NCI-H2107 treated with DMSO at 0.1 percent for 48 hours (cell line): ENCODE measurements at regions not wholly inside any gene's neighbourhood (a gene's known extent, or its start where the extent isn't known, plus 50 kb on each side); places are given as distances from the start of the nearest gene placed in this dataset.
"Not testable (repeated sequence)": the region's sequence is repeated elsewhere in the genome, so short reads cannot be mapped to it uniquely, and the experiment has no call there.

Experiments used
- DNase-seq: peaks from one replicate; lab custom pipeline; 2025; ENCODE audit not compliant: unreplicated experiment; lab: John Stamatoyannopoulos, UW

DNA sequence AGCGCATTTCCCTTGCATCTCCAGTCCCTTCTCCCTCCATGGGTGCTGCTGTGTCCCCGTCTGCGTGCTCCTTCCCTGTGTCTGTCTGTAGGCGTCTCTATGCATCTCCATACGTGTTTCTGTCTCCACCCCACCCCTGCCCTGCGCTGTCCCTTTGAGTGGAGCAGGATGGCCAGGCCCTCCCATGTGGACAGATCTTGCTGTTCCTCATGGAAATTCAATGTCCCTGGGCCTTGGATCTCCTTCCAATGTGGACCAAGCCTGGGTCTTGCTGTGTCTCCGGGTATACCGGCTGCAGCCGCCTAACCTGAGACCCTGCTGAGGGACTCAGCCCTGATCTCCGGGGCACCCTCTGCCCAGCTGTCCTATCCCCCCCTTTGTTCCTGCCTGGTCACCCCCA is 172.7 kb downstream of the BMP7 start:
- no peak for DNase-seq

DNA sequence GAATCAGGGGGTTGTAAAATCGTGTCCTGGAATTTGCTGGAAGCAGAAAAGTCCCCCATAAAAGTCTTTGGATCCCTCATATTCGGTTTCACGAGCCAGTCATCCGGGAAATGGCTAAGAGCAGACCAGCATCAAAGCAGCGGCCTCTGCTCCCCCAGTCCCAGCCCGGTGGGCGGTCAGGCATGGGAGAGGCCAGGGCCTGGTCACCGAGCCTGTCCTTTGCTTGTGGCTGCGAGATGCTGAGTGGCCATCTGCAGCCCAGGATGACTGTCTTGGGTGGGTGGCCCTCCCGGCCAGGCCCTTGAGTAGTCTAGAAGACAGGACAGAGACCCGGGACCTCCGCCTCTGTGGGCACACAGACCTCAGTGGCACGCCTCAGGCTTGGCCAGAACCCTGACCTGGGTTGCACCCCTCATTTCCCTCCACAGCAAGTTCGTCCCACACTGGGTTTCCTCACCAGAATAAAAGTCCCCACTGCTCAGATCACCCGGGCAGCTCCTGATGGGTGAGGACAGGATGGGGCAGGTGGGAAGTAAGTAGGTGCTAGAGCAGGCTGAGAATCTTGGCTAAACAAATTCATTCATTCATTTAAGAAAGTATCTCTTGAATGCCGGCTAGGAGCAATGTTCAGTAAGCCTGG is 172.1 kb downstream of the BMP7 start:
- no peak for DNase-seq

GRCh38 chr20:57094991-57095390 is 171.4 kb downstream of the BMP7 start:
- DNase-seq, result no peak

DNA sequence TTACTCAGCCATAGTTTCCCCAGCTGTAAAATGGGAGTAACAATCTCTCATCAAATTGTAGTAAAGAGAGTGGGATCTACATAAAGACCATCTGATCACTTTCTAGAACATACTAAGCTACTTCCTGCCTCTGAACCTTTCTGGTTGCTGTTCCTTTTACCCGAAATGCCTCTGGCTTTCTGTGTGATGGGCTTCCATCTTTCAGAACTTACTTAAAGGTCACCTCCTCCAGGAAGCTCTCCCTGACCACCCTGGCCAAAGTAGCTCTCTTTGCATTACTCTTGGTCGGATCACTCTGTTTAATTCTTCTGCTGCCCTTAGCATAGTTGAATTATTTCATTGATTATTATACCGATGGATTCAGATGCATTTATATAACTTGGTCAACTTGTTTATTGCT is 171.0 kb downstream of the BMP7 start:
- no peak for DNase-seq

DNA sequence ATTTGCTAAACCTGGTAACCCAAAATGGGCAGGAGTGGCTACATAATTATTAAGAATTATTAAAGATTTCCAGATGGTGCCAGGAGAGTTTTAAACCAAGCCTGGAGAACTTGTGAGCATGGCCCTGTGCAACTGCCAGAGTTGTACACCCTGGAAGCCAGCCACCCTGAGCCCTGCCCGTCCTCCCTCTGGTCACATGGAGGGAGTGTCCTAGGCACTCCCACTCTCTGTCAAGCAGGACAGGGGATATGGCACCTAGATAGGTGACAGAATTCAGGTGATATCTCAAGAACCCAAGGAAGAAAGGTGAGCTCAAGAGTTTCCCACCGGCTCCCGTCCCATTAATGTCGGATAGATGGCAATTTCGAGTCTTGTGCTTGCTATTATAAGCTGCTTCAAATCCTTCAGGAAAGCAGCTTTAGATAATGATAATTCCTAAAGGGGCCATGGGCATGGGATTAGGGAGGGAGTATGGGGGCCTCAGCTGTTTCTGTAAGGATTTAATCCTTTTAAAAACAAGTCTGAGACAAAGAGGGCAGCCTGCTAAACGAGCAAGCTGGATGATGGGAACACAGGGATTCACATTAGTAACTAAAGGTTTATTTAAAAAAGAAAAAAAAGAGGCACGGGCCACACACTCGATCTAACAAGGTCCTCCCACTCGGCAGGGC is 169.1 kb downstream of the BMP7 start:
- no peak for DNase-seq

DNA sequence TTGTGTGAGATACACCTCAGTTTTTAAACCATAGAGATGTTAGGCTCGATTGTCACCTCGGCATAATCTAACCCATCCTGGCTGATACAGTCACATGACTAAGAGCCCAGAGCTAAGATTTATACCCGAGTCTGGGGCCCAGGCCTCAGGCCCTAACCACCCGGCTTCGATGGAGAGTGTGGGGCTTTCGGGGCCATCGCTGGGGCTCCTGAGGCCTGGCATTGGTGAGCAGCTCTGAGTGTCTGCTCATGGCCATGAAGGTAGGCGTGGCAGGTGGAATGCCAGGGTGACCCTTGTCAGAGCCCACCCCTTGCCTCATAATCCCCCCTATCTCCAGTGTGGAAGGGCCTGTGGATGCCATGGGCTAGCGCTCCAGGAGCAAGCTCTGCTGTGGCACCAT is 164.3 kb downstream of the BMP7 start:
- no peak for DNase-seq

- DNase-seq, result no peak
These were observed 163.9 kb downstream of the BMP7 start for GRCh38 chr20:57102566-57102965.

GRCh38 chr20:57103146-57103800 is 163.2 kb downstream of the BMP7 start:
- DNase-seq, result no peak

DNA sequence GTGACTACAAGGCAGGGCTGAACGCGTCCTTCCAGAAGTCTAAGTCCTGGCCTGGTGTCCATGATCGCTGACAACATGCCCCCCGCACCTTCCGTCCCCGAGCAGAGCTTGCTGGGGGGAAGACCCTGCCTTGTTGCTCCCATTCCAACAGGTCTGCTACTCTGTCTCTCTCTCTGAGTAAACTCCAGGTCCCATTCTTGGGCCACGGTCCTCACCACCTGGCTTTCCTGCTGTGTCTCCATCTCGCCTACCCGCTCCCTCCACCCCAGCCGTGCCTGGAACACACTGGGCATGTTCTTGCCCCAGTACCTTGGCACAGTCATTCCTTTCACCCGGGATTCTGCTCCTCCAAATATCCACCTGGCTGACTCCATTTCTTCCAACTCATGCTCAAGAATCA is 162.3 kb downstream of the BMP7 start:
- DNase-seq, result no peak

- DNase-seq, result no peak
These were observed 161.7 kb downstream of the BMP7 start for GRCh38 chr20:57104651-57105204.

DNA sequence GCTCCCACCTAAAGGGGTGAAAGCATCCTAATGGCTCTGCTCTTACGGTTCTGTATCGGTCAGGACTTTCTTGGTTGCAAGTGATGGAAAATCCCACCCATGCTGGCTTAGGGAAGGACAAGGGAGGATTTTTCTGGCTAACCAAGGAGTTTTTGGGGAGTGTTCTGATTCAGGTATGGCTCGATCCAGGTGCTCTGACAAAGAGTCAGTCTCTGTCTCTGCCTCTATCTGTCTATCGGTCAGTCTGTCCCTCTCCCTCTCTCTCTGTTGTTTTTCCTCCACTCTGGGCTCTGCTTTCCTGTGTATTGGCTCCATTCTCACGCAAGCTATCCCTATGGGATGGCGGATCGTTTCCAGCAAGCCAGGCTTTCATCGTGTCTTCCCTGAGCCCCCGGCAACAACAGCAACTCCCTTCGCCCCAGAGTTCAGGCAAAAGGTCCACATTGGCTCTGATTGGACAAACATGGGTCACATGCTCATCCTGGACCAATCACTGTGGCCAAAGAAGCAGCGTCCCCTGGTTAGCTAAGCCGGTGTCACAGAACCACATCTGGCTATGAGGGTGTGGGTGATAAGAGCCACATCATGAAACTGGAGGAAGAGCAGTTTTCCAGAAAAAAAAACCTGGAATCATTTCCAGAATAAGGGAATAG is 160.3 kb downstream of the BMP7 start:
- no peak for DNase-seq

GRCh38 chr20:57106692-57107091 is 159.7 kb downstream of the BMP7 start:
- DNase-seq, result no peak

- no peak for DNase-seq
These were observed 159.2 kb downstream of the BMP7 start for GRCh38 chr20:57107208-57107607.

GRCh38 chr20:57108218-57108617 is 158.2 kb downstream of the BMP7 start:
- no peak for DNase-seq

GRCh38 chr20:57108742-57109570 is 157.5 kb downstream of the BMP7 start:
- DNase-seq, result no peak

GRCh38 chr20:57109571-57109953 is 156.9 kb downstream of the BMP7 start:
- no peak for DNase-seq

- DNase-seq, result not testable (repeated sequence)
These were observed 156.1 kb downstream of the BMP7 start for GRCh38 chr20:57110121-57111027.

DNA sequence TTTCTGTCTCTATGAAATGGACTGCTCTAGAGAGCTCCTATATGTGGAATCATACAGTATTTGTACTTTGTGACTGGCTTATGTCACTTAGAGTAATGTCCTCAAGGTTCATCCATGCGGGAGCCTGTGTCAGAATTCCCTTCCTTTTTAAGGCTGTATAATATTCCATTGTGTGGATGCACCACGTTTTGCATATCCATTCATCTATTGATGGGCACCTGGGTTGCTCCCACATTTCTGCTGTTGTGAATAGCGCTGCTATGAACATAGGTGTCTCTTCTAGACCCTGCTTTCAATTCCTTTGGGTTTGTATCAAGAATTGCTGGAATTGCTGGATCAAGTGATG is 155.4 kb downstream of the BMP7 start:
- no peak for DNase-seq

GRCh38 chr20:57112448-57112847 is 154.0 kb downstream of the BMP7 start:
- DNase-seq, result no peak
